IMR-90 (cell line): ENCODE measurements at regions not wholly inside any gene's neighbourhood (a gene's known extent, or its start where the extent isn't known, plus 50 kb on each side); places are given as distances from the start of the nearest gene placed in this dataset.

Source experiments
- ATAC-seq: fragments of 200-7000 bp; cut with Tn5 transposase; 2 replicates; pipeline ENCODE4 v1.9.1; 2020; ENCODE audit warnings: low read depth, mild to moderate bottlenecking, moderate library complexity
- BruUV-seq: library from RNA; stranded (reverse); fragments of 400-500 nt; replicated peaks from 2 replicates; lab custom pipeline; 2021; lab: Mats Ljungman, UMichigan
- CTCF ChIA-PET: fragments of 300-600 bp; formaldehyde crosslinking; extraction: SDS; loops from one replicate; lab custom pipeline; 2021; ENCODE audit warnings: antibody characterized with exemption; lab: Yijun Ruan, JAX
- POLR2A ChIA-PET: fragments of 300-600 bp; sonication (Branson Sonifier 250); formaldehyde crosslinking; loops from one replicate; lab custom pipeline; 2022; ENCODE audit warnings: antibody characterized with exemption; ENCODE audit not compliant: unreplicated experiment; lab: Charles Lee
- DNase-seq: peaks from one replicate; pipeline ENCODE4 v3.0.0; 2013
- H2AFZ ChIP-seq: replicated peaks from 2 replicates; pipeline ENCODE3; 2013; ENCODE audit warnings: low read length, mild to moderate bottlenecking; ENCODE audit not compliant: poor library complexity
- H2AK5ac ChIP-seq: 2 replicates; pipeline ENCODE4 v1.6.1; 2013; ENCODE audit warnings: low read depth, low read length, inconsistent platforms
- H2AK9ac ChIP-seq: replicated peaks from 2 replicates; pipeline ENCODE3; 2013; ENCODE audit warnings: mild to moderate bottlenecking, low read depth, low read length, moderate library complexity; ENCODE audit not compliant: poor library complexity
- H2BK120ac ChIP-seq: 2 replicates; pipeline ENCODE4 v1.6.1; 2013; ENCODE audit warnings: low read depth, low read length, inconsistent platforms
- H2BK15ac ChIP-seq: 3 replicates; pipeline ENCODE4 v1.6.1; 2013; ENCODE audit warnings: low read depth, low read length, inconsistent platforms
- H2BK20ac ChIP-seq: 2 replicates; pipeline ENCODE4 v1.6.1; 2013; ENCODE audit warnings: low read depth, mild to moderate bottlenecking, inconsistent platforms, low read length, moderate library complexity
- H2BK5ac ChIP-seq: 2 replicates; pipeline ENCODE4 v1.6.1; 2013; ENCODE audit warnings: mild to moderate bottlenecking, low read depth, low read length, inconsistent platforms; ENCODE audit not compliant: poor library complexity, severe bottlenecking
- H3K14ac ChIP-seq: replicated peaks from 2 replicates; pipeline ENCODE4 v1.6.1; 2013; ENCODE audit warnings: low read depth, low read length, inconsistent platforms
- H3K18ac ChIP-seq: 2 replicates; pipeline ENCODE4 v1.6.1; 2013; ENCODE audit warnings: low read depth, low read length, control low read depth
- H3K23ac ChIP-seq: 2 replicates; pipeline ENCODE4 v1.6.1; 2013; ENCODE audit warnings: low read depth, low read length, inconsistent platforms
- H3K27ac ChIP-seq: 2 replicates; pipeline ENCODE4 v1.5.1; 2013; ENCODE audit warnings: mild to moderate bottlenecking, control low read depth, low read length; ENCODE audit not compliant: insufficient read depth
- H3K27me3 ChIP-seq: 2 replicates; pipeline ENCODE4 v1.6.1; 2013; ENCODE audit warnings: low read length; ENCODE audit not compliant: control insufficient read depth, insufficient read depth
- H3K36me3 ChIP-seq: 2 replicates; pipeline ENCODE4 v1.6.1; 2013; ENCODE audit warnings: low read length, mixed read lengths; ENCODE audit not compliant: control insufficient read depth, insufficient read depth
- H3K4ac ChIP-seq: 2 replicates; pipeline ENCODE4 v1.6.1; 2013; ENCODE audit warnings: low read depth, low read length, inconsistent platforms
- H3K4me1 ChIP-seq: 2 replicates; pipeline ENCODE4 v1.6.1; 2013; ENCODE audit warnings: low read length, mixed read lengths; ENCODE audit not compliant: control insufficient read depth, insufficient read depth
- H3K4me2 ChIP-seq: 2 replicates; pipeline ENCODE4 v1.6.1; 2013; ENCODE audit warnings: low read depth, mild to moderate bottlenecking, control low read depth, low read length, moderate library complexity
- H3K4me3 ChIP-seq: 2 replicates; pipeline ENCODE4 v1.5.1; 2013; ENCODE audit warnings: low read depth, mild to moderate bottlenecking, control low read depth, low read length, moderate library complexity; ENCODE audit not compliant: insufficient read depth
- H3K56ac ChIP-seq: 2 replicates; pipeline ENCODE4 v1.6.1; 2013; ENCODE audit warnings: low read length, inconsistent platforms; ENCODE audit not compliant: insufficient read depth; ENCODE audit errors: extremely low read depth
- H3K79me1 ChIP-seq, 2 experiments: 2 replicates each; pipeline ENCODE4 v1.6.1; 2013; ENCODE audit warnings: low read length in 2 of 2, inconsistent platforms in 1 of 2, low read depth in 1 of 2
- H3K9ac ChIP-seq: 2 replicates; pipeline ENCODE4 v1.6.1; 2013; ENCODE audit warnings: low read depth, low read length, control low read depth
- H3K9me1 ChIP-seq: 2 replicates; pipeline ENCODE4 v1.6.1; 2013; ENCODE audit warnings: low read length, inconsistent platforms; ENCODE audit not compliant: insufficient read depth
- H3K9me3 ChIP-seq: 2 replicates; pipeline ENCODE4 v1.6.1; 2013; ENCODE audit warnings: low read length; ENCODE audit not compliant: control insufficient read depth, insufficient read depth
- H4K20me1 ChIP-seq: 2 replicates; pipeline ENCODE4 v1.6.1; 2013; ENCODE audit warnings: low read length, inconsistent platforms; ENCODE audit not compliant: insufficient read depth
- H4K5ac ChIP-seq: 2 replicates; pipeline ENCODE4 v1.6.1; 2013; ENCODE audit warnings: mild to moderate bottlenecking, low read depth, low read length, control low read depth
- H4K8ac ChIP-seq, 2 experiments: 2 replicates each; pipeline ENCODE4 v1.6.1; 2013; ENCODE audit warnings: low read depth in 2 of 2, low read length in 2 of 2, control low read depth in 1 of 2, inconsistent platforms in 1 of 2
- H4K91ac ChIP-seq: 2 replicates; pipeline ENCODE4 v1.6.1; 2013; ENCODE audit warnings: low read depth, low read length, inconsistent platforms; ENCODE audit not compliant: insufficient read depth
- ELK1 ChIP-seq: fragments of 150-350 bp; IDR thresholded peaks from 2 replicates; pipeline ENCODE4 v1.6.1; 2016; ENCODE audit warnings: low read depth, mild to moderate bottlenecking, low read length, moderate library complexity, borderline replicate concordance
- FOS ChIP-seq: fragments of 150-350 bp; IDR thresholded peaks from 2 replicates; pipeline ENCODE4 v1.6.1; 2016; ENCODE audit warnings: low read depth, low read length
- RFX5 ChIP-seq: IDR thresholded peaks from 2 replicates; pipeline ENCODE4 v1.8.0; 2012; ENCODE audit warnings: low read depth, mild to moderate bottlenecking, low read length, moderate library complexity
- WGBS, 2 experiments: methylation state at CpG; one replicate each; pipeline versions ENCODE4 v1.1.5 to v1.1.7; 2013; ENCODE audit warnings: missing lambda C conversion rate in 2 of 2; ENCODE audit not compliant: insufficient read length in 1 of 2; ENCODE audit errors: extremely low coverage in 2 of 2; 5-methylcytosine and 5-hydroxymethylcytosine counted together
- dilution Hi-C: fragments of 300-500 bp; cut with HindIII; formaldehyde crosslinking; loops from one replicate; pipeline ENCODE4 v1.14.3; 2018; ENCODE audit warnings: low sequenced_read_pairs; ENCODE audit not compliant: unreplicated experiment
- in situ Hi-C: fragments of 300-500 bp; cut with MboI; formaldehyde crosslinking; loops from 3 replicates; pipeline ENCODE4 v1.14.3; 2019; ENCODE audit warnings: low sequenced_read_pairs, inconsistent platforms, mixed read lengths
- intact Hi-C: fragments of 100-400 bp; cut with micrococcal nuclease; formaldehyde crosslinking; loops from 2 replicates; pipeline ENCODE4 v1.10.0; 2022

DNA sequence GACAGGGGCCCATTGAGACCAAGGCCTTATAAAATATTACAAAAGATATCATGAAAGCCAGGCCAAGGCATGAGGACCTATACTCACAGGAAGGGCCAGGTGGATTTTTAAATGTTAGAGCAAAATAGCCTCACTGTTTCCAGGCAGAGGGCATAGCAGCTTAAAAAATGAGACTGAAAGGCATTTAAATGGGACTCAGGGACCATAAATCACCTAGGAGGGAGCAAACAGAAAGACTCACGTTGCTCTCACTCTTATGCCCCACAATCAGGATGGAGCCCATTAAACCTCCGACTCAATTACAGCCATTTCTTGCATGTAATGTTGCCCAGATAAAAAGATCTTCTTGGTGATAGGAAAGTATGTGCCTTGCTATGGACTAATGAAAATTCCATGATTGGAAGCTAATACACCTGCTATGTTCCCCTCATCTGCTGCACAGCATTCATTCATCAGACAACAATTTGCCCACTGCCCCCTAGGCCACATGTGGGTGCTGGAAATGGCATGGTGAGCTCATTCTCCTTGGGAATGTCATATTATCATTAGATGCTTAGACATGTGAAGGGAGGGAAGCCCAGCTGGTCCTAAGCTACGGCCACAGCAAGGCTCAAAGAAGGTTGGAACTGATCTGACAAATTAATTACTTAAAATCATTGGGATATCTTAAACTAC is 128.6 kb upstream of the GRIA1 start:
- H3K4ac ChIP-seq = no peak overlapping the region
- H3K14ac ChIP-seq = no peak overlapping the region
- in situ Hi-C loops = no loop called here
- H2AK5ac ChIP-seq = no peak overlapping the region
- no peak overlapping the region for H3K4me3 ChIP-seq
- H2BK15ac ChIP-seq = no peak overlapping the region
- H3K27ac ChIP-seq = no peak overlapping the region
- intact Hi-C loops = no loop called here
- H3K9ac ChIP-seq = no peak overlapping the region
- H2AK9ac ChIP-seq = no peak overlapping the region
- H3K36me3 ChIP-seq = no peaks in the 10 kb centered on the region
- H3K56ac ChIP-seq = no peak overlapping the region
- H2AFZ ChIP-seq = no peak overlapping the region
- H3K4me1 ChIP-seq = no peaks in the 10 kb centered on the region
- dilution Hi-C loops = no loop called here
- no peak for DNase-seq
- H4K91ac ChIP-seq = no peak overlapping the region
- CTCF ChIA-PET = no interaction called here
- no peak overlapping the region for H4K8ac ChIP-seq
- H4K5ac ChIP-seq = no peak overlapping the region
- H2BK20ac ChIP-seq = no peak overlapping the region
- no peaks in the 10 kb centered on the region for H4K20me1 ChIP-seq
- no TSS peak for BruUV-seq
- no peak overlapping the region for H3K4me2 ChIP-seq
- no peak overlapping the region for H3K18ac ChIP-seq
- peaks cover 5% of the 10 kb centered on the region; the same call in 1 of the 2 replicates for H3K9me3 ChIP-seq
- POLR2A ChIA-PET = no interaction called here
- H3K27me3 ChIP-seq = no peaks in the 10 kb centered on the region
- no peak overlapping the region for H2BK5ac ChIP-seq
- H2BK120ac ChIP-seq = no peak overlapping the region
- ATAC-seq = no peak
- no peaks in the 10 kb centered on the region for H3K9me1 ChIP-seq
- TF ChIP-seq RFX5 (no peak), ELK1 (no peak), FOS (no peak)
- H3K79me1 ChIP-seq = no peaks in the 10 kb centered on the region
- no CpG with 5 or more reads among the region's 3 CpGs for WGBS, 2 experiments
- no peak overlapping the region for H3K23ac ChIP-seq
